ENCODE measurements at regions not wholly inside any gene's neighbourhood (a gene's known extent, or its start where the extent isn't known, plus 50 kb on each side); places are given as distances from the start of the nearest gene placed in this dataset.
A peak's percentile ranks its signal among the peaks of the same experiment; 100 is the strongest.

GRCh38 chr7:136134503-136134902 is 157.3 kb upstream of the MTPN start:
- DNase-seq (ENCODE audit: low read depth), result no peak
- TF ChIP-seq MAX (IDR thresholded peaks at IDR 0.05; ENCODE audit: low read depth, low read length) (no peak), CTCF (IDR thresholded peaks at IDR 0.05; ENCODE audit: low read depth, low read length) (peak; percentile 10)
- H3K4me3 ChIP-seq (ENCODE audit: low read depth, low read length), result no peak overlapping the region

GRCh38 chr7:136133551-136133950 is 156.4 kb upstream of the MTPN start:
- no peak overlapping the region for H3K4me3 ChIP-seq (ENCODE audit: low read depth, low read length)
- no peak for DNase-seq (ENCODE audit: low read depth)
- no peak for TF ChIP-seq MAX (IDR thresholded peaks at IDR 0.05; ENCODE audit: low read depth, low read length)
- no peak for TF ChIP-seq POLR2A (IDR thresholded peaks at IDR 0.05; ENCODE audit: extremely low read depth, insufficient read length)
- TF ChIP-seq MYC (IDR thresholded peaks at IDR 0.05; ENCODE audit: low read depth, low read length), result no peak
- TF ChIP-seq CTCF (IDR thresholded peaks at IDR 0.05; ENCODE audit: low read depth, low read length), result no peak

- H3K4me3 ChIP-seq (ENCODE audit: low read depth, low read length), result no peak overlapping the region
- DNase-seq (ENCODE audit: low read depth), result no peak
- TF ChIP-seq POLR2A (IDR thresholded peaks at IDR 0.05; ENCODE audit: extremely low read depth, insufficient read length) (no peak), MYC (IDR thresholded peaks at IDR 0.05; ENCODE audit: low read depth, low read length) (no peak), CTCF (IDR thresholded peaks at IDR 0.05; ENCODE audit: low read depth, low read length) (no peak), MAX (IDR thresholded peaks at IDR 0.05; ENCODE audit: low read depth, low read length) (no peak)
Measured at GRCh38 chr7:136131304-136131630, 154.1 kb upstream of the MTPN start.

GRCh38 chr7:136130511-136131303 is 153.5 kb upstream of the MTPN start:
- TF ChIP-seq POLR2A (IDR thresholded peaks at IDR 0.05; ENCODE audit: extremely low read depth, insufficient read length) (no peak), MAX (IDR thresholded peaks at IDR 0.05; ENCODE audit: low read depth, low read length) (no peak), CTCF (IDR thresholded peaks at IDR 0.05; ENCODE audit: low read depth, low read length) (no peak), MYC (IDR thresholded peaks at IDR 0.05; ENCODE audit: low read depth, low read length) (no peak)

GRCh38 chr7:136128050-136128449 is 150.9 kb upstream of the MTPN start:
- TF ChIP-seq MYC (IDR thresholded peaks at IDR 0.05; ENCODE audit: low read depth, low read length) (no peak), CTCF (IDR thresholded peaks at IDR 0.05; ENCODE audit: low read depth, low read length) (no peak), MAX (IDR thresholded peaks at IDR 0.05; ENCODE audit: low read depth, low read length) (no peak), POLR2A (IDR thresholded peaks at IDR 0.05; ENCODE audit: extremely low read depth, insufficient read length) (no peak)
- no peak overlapping the region for H3K4me3 ChIP-seq (ENCODE audit: low read depth, low read length)
- DNase-seq (ENCODE audit: low read depth), result no peak

More at GRCh38 chr7:136130511-136131303, 153.5 kb upstream of the MTPN start:
- no peak overlapping the region for H3K4me3 ChIP-seq (ENCODE audit: low read depth, low read length)
- no peak for DNase-seq (ENCODE audit: low read depth)

All from NB4 (cell line).